SK-N-SH treated with all-trans-retinoic acid at 6 μM for 48 hours (cell line): ENCODE measurements at regions not wholly inside any gene's neighbourhood (a gene's known extent, or its start where the extent isn't known, plus 50 kb on each side); places are given as distances from the start of the nearest gene placed in this dataset.

Source experiments
- ATAC-seq: fragments of 200-7000 bp; cut with Tn5 transposase; 3 replicates; pipeline ENCODE4 v1.9.1; 2020; ENCODE audit warnings: mild to moderate bottlenecking, moderate library complexity
- ARNTL ChIP-seq: fragments of 450-650 bp; formaldehyde crosslinking; IDR thresholded peaks from 2 replicates; pipeline ENCODE4 v1.5.0; 2020; ENCODE audit warnings: low read depth, mild to moderate bottlenecking, moderate library complexity, borderline replicate concordance
- BACH2 ChIP-seq: fragments of 250-450 bp; sonication (Bioruptor Pico); IDR thresholded peaks from 2 replicates; pipeline ENCODE4 v1.9.0; 2021; ENCODE audit warnings: mild to moderate bottlenecking, borderline replicate concordance
- CSDC2 ChIP-seq: fragments of 250-450 bp; sonication (Bioruptor Pico); IDR thresholded peaks from 2 replicates; pipeline ENCODE4 v1.5.0; 2020; ENCODE audit warnings: mild to moderate bottlenecking, moderate library complexity
- ESRRG ChIP-seq: fragments of 250-450 bp; sonication (Bioruptor Pico); IDR thresholded peaks from 2 replicates; pipeline ENCODE4 v1.6.1; 2021; ENCODE audit warnings: mild to moderate bottlenecking
- GLIS3 ChIP-seq: fragments of 250-450 bp; sonication (Bioruptor Pico); IDR thresholded peaks from 2 replicates; pipeline ENCODE4 v1.5.0; 2020; ENCODE audit warnings: mild to moderate bottlenecking, moderate library complexity
- ISL1 ChIP-seq: fragments of 250-450 bp; sonication (Bioruptor Pico); IDR thresholded peaks from 2 replicates; pipeline ENCODE4 v2.1.2; 2022; ENCODE audit warnings: mild to moderate bottlenecking, moderate library complexity
- OSR1 ChIP-seq: fragments of 250-450 bp; sonication (Bioruptor Pico); IDR thresholded peaks from 2 replicates; pipeline ENCODE4 v1.8.0; 2022; ENCODE audit warnings: moderate library complexity, mild to moderate bottlenecking, inconsistent platforms
- PPARA ChIP-seq: fragments of 250-450 bp; sonication (Bioruptor Pico); IDR thresholded peaks from 2 replicates; pipeline ENCODE4 v1.5.0; 2020; ENCODE audit warnings: mild to moderate bottlenecking, borderline replicate concordance
- RARB ChIP-seq: fragments of 250-450 bp; sonication (Bioruptor Pico); IDR thresholded peaks from 2 replicates; pipeline ENCODE4 v1.8.0; 2021; ENCODE audit warnings: mild to moderate bottlenecking, moderate library complexity
- SNAI2 ChIP-seq: fragments of 250-450 bp; sonication (Bioruptor Pico); IDR thresholded peaks from 2 replicates; pipeline ENCODE4 v1.5.0; 2020; ENCODE audit warnings: mild to moderate bottlenecking, moderate library complexity
- TCF4 ChIP-seq: fragments of 250-450 bp; sonication (Bioruptor Pico); IDR thresholded peaks from 2 replicates; pipeline ENCODE4 v1.8.0; 2021; ENCODE audit warnings: mild to moderate bottlenecking, moderate library complexity, borderline replicate concordance
- TOX ChIP-seq: fragments of 250-450 bp; sonication (Bioruptor Pico); IDR thresholded peaks from 2 replicates; pipeline ENCODE4 v1.8.0; 2021; ENCODE audit warnings: mild to moderate bottlenecking, moderate library complexity, borderline replicate concordance
- ZC3H10 ChIP-seq: fragments of 250-450 bp; sonication (Bioruptor Pico); IDR thresholded peaks from 2 replicates; pipeline ENCODE4 v1.5.1; 2021; ENCODE audit warnings: mild to moderate bottlenecking, moderate library complexity
- ZFP3 ChIP-seq: fragments of 250-450 bp; sonication (Bioruptor Pico); IDR thresholded peaks from 2 replicates; pipeline ENCODE4 v1.5.0; 2020; ENCODE audit warnings: mild to moderate bottlenecking, moderate library complexity
- ZFP30 ChIP-seq: fragments of 450-650 bp; formaldehyde crosslinking; IDR thresholded peaks from 2 replicates; pipeline ENCODE4 v1.5.0; 2022; ENCODE audit warnings: mild to moderate bottlenecking, moderate library complexity
- ZNF565 ChIP-seq: fragments of 450-650 bp; formaldehyde crosslinking; conservative IDR thresholded peaks from 2 replicates; pipeline ENCODE4 v1.5.0; 2020; ENCODE audit warnings: low read depth, mild to moderate bottlenecking, moderate library complexity
- ZNF70 ChIP-seq: fragments of 450-650 bp; formaldehyde crosslinking; IDR thresholded peaks from 2 replicates; pipeline ENCODE4 v1.5.0; 2020; ENCODE audit warnings: mild to moderate bottlenecking, moderate library complexity
- ZNF8 ChIP-seq: fragments of 450-650 bp; formaldehyde crosslinking; IDR thresholded peaks from 2 replicates; pipeline ENCODE4 v1.5.0; 2020; ENCODE audit warnings: mild to moderate bottlenecking, moderate library complexity
- TF ChIP-seq, protein P1 (sequence below): fragments of 250-450 bp; sonication (Bioruptor Pico); IDR thresholded peaks from 2 replicates; pipeline ENCODE4 v1.5.0; 2020; ENCODE audit warnings: mild to moderate bottlenecking, moderate library complexity
- TF ChIP-seq, protein P2 (sequence below): fragments of 250-450 bp; sonication (Bioruptor Pico); IDR thresholded peaks from 2 replicates; pipeline ENCODE4 v1.8.0; 2021; ENCODE audit warnings: low read depth, mild to moderate bottlenecking, moderate library complexity, borderline replicate concordance
- TF ChIP-seq, protein P3 (sequence below): fragments of 250-450 bp; sonication (Bioruptor Pico); IDR thresholded peaks from 2 replicates; pipeline ENCODE4 v1.8.0; 2020; ENCODE audit warnings: mild to moderate bottlenecking, moderate library complexity, borderline replicate concordance
- TF ChIP-seq, protein P4 (sequence below): fragments of 250-450 bp; sonication (Bioruptor Pico); IDR thresholded peaks from 2 replicates; pipeline ENCODE4 v1.5.1; 2021; ENCODE audit warnings: mild to moderate bottlenecking, moderate library complexity
- TF ChIP-seq, protein P5 (sequence below): fragments of 250-450 bp; sonication (Bioruptor Pico); IDR thresholded peaks from 2 replicates; pipeline ENCODE4 v1.5.1; 2020; ENCODE audit warnings: low read depth, mild to moderate bottlenecking, moderate library complexity

DNA sequence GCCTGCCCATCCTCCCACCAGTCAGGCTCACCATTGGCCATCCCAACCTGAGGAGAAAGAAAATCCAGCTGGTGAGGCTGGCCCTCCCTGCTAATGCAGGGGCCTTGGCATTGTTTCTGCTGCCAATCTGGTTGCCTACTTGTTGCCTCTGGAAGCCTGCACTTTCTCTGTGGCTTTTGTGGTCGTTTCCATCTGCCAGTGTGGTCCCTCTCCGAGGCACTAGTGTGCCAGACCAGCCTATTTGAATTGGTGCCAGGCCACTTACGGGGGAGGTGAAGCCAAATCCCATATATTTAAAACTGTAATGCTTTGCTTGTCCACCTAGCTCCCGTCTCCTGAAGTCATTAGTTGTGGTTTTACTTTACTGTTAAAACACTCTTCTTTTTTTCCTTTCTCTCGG lies 213.4 kb upstream of the ADAMTSL1 start:
- peak; percentile 84 for ATAC-seq
- no peak for TF ChIP-seq BACH2 (CRISPR knock-in tag)
- TF ChIP-seq ISL1 (CRISPR knock-in tag): peak; percentile 79
- TF ChIP-seq CSDC2 (CRISPR knock-in tag): peak; percentile 84; the same call in 1 of the 2 replicates
- no peak for TF ChIP-seq PPARA (CRISPR knock-in tag)
- TF ChIP-seq ARNTL (CRISPR knock-in tag): no peak
- TF ChIP-seq SNAI2: no peak
- no peak for TF ChIP-seq ESRRG (CRISPR knock-in tag)
- TF ChIP-seq ZNF565: no peak
- TF ChIP-seq, protein P1, sequence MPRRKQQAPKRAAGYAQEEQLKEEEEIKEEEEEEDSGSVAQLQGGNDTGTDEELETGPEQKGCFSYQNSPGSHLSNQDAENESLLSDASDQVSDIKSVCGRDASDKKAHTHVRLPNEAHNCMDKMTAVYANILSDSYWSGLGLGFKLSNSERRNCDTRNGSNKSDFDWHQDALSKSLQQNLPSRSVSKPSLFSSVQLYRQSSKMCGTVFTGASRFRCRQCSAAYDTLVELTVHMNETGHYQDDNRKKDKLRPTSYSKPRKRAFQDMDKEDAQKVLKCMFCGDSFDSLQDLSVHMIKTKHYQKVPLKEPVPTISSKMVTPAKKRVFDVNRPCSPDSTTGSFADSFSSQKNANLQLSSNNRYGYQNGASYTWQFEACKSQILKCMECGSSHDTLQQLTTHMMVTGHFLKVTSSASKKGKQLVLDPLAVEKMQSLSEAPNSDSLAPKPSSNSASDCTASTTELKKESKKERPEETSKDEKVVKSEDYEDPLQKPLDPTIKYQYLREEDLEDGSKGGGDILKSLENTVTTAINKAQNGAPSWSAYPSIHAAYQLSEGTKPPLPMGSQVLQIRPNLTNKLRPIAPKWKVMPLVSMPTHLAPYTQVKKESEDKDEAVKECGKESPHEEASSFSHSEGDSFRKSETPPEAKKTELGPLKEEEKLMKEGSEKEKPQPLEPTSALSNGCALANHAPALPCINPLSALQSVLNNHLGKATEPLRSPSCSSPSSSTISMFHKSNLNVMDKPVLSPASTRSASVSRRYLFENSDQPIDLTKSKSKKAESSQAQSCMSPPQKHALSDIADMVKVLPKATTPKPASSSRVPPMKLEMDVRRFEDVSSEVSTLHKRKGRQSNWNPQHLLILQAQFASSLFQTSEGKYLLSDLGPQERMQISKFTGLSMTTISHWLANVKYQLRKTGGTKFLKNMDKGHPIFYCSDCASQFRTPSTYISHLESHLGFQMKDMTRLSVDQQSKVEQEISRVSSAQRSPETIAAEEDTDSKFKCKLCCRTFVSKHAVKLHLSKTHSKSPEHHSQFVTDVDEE: no peak
- TF ChIP-seq ZC3H10: no peak
- TF ChIP-seq, protein P2, sequence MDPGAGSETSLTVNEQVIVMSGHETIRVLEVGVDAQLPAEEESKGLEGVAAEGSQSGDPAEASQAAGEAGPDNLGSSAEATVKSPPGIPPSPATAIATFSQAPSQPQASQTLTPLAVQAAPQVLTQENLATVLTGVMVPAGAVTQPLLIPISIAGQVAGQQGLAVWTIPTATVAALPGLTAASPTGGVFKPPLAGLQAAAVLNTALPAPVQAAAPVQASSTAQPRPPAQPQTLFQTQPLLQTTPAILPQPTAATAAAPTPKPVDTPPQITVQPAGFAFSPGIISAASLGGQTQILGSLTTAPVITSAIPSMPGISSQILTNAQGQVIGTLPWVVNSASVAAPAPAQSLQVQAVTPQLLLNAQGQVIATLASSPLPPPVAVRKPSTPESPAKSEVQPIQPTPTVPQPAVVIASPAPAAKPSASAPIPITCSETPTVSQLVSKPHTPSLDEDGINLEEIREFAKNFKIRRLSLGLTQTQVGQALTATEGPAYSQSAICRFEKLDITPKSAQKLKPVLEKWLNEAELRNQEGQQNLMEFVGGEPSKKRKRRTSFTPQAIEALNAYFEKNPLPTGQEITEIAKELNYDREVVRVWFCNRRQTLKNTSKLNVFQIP (CRISPR knock-in tag): no peak
- TF ChIP-seq, protein P3, sequence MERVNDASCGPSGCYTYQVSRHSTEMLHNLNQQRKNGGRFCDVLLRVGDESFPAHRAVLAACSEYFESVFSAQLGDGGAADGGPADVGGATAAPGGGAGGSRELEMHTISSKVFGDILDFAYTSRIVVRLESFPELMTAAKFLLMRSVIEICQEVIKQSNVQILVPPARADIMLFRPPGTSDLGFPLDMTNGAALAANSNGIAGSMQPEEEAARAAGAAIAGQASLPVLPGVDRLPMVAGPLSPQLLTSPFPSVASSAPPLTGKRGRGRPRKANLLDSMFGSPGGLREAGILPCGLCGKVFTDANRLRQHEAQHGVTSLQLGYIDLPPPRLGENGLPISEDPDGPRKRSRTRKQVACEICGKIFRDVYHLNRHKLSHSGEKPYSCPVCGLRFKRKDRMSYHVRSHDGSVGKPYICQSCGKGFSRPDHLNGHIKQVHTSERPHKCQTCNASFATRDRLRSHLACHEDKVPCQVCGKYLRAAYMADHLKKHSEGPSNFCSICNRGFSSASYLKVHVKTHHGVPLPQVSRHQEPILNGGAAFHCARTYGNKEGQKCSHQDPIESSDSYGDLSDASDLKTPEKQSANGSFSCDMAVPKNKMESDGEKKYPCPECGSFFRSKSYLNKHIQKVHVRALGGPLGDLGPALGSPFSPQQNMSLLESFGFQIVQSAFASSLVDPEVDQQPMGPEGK (CRISPR knock-in tag): peak; percentile 61; the same call in 1 of the 2 replicates
- TF ChIP-seq ZNF70: no peak
- no peak for TF ChIP-seq ZFP30
- 0 out of 2 replicates have a peak, but pooled peaks have one; percentile 56 for TF ChIP-seq GLIS3
- TF ChIP-seq ZNF8 (CRISPR knock-in tag): no peak
- no peak for TF ChIP-seq TCF4 (CRISPR knock-in tag)
- TF ChIP-seq TOX (CRISPR knock-in tag): peak; percentile 35; the same call in 1 of the 2 replicates
- no peak for TF ChIP-seq RARB (CRISPR knock-in tag)
- TF ChIP-seq, protein P4, sequence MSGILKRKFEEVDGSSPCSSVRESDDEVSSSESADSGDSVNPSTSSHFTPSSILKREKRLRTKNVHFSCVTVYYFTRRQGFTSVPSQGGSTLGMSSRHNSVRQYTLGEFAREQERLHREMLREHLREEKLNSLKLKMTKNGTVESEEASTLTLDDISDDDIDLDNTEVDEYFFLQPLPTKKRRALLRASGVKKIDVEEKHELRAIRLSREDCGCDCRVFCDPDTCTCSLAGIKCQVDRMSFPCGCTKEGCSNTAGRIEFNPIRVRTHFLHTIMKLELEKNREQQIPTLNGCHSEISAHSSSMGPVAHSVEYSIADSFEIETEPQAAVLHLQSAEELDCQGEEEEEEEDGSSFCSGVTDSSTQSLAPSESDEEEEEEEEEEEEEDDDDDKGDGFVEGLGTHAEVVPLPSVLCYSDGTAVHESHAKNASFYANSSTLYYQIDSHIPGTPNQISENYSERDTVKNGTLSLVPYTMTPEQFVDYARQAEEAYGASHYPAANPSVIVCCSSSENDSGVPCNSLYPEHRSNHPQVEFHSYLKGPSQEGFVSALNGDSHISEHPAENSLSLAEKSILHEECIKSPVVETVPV (CRISPR knock-in tag): no peak
- no peak for TF ChIP-seq ZFP3 (CRISPR knock-in tag)
- TF ChIP-seq OSR1: no peak
- TF ChIP-seq, protein P5, sequence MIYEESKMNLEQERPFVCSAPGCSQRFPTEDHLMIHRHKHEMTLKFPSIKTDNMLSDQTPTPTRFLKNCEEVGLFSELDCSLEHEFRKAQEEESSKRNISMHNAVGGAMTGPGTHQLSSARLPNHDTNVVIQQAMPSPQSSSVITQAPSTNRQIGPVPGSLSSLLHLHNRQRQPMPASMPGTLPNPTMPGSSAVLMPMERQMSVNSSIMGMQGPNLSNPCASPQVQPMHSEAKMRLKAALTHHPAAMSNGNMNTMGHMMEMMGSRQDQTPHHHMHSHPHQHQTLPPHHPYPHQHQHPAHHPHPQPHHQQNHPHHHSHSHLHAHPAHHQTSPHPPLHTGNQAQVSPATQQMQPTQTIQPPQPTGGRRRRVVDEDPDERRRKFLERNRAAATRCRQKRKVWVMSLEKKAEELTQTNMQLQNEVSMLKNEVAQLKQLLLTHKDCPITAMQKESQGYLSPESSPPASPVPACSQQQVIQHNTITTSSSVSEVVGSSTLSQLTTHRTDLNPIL (CRISPR knock-in tag): no peak

DNA sequence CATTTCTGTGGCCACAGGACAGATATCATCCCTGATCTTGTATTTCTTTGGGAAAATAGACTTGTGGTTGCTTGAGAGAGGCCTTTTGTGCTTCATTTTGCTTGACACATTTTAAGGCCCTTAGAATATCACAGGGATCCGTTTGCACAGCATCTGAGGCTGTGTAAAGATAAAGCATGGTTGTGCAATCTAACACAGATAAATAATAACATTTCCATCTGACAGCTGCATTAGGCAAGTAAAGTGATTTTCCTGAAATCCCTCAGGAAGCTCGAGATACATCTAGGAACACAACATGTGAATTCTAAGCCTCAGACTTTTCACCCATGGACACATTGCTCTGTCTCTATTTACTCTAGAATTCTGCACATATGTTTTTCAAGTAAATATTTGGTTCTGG lies 212.8 kb upstream of the ADAMTSL1 start:
- no peak for TF ChIP-seq ZNF565
- no peak for TF ChIP-seq ZFP30
- TF ChIP-seq OSR1: no peak
- no peak for TF ChIP-seq GLIS3
- TF ChIP-seq ZC3H10: no peak
- no peak for TF ChIP-seq ISL1 (CRISPR knock-in tag)
- TF ChIP-seq ARNTL (CRISPR knock-in tag): no peak
- TF ChIP-seq, protein P1: no peak
- TF ChIP-seq SNAI2: no peak
- no peak for TF ChIP-seq ZFP3 (CRISPR knock-in tag)
- no peak for TF ChIP-seq TOX (CRISPR knock-in tag)
- TF ChIP-seq, protein P4 (CRISPR knock-in tag): no peak
- no peak for TF ChIP-seq CSDC2 (CRISPR knock-in tag)
- TF ChIP-seq, all 23 proteins: peak for 0
- no peak; the same call in 2 of the 3 replicates for ATAC-seq
